Hepatocyte (in vitro differentiated cells): ENCODE measurements at regions not wholly inside any gene's neighbourhood (a gene's known extent, or its start where the extent isn't known, plus 50 kb on each side); places are given as distances from the start of the nearest gene placed in this dataset.

Experiments used
- EZH2phosphoT487 ChIP-seq: fragments of 200-600 bp; sonication (generic); IDR thresholded peaks from one replicate; pipeline ENCODE4 v1.6.1; 2018; ENCODE audit warnings: antibody characterized with exemption, mild to moderate bottlenecking, low read depth, moderate library complexity; ENCODE audit not compliant: unreplicated experiment, severe bottlenecking
- TF ChIP-seq, protein P1 (sequence below): fragments of 200-600 bp; sonication (generic); IDR thresholded peaks from 2 replicates; pipeline ENCODE4 v1.5.1; 2016; ENCODE audit warnings: antibody characterized with exemption, mild to moderate bottlenecking; ENCODE audit not compliant: poor library complexity

DNA sequence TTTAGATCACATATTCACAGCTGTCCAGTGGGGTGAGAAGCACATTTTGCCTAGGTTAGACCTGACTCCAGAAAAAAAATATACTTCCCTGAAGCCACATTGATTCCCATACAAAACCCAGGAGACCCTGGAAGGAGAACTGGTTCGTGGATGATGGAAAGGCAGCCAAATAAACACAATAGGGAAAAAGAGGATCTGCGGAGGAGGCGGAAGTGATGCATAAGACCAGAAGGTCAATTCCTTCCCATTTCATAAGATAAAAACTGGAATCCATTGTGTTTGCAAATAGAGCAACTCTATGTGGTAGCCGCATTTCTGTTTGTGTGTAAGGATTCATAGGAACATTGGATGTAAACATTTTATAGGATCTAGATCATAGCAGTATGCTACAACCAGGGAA lies 781.9 kb upstream of the GRM7 start:
- TF ChIP-seq, protein P1, sequence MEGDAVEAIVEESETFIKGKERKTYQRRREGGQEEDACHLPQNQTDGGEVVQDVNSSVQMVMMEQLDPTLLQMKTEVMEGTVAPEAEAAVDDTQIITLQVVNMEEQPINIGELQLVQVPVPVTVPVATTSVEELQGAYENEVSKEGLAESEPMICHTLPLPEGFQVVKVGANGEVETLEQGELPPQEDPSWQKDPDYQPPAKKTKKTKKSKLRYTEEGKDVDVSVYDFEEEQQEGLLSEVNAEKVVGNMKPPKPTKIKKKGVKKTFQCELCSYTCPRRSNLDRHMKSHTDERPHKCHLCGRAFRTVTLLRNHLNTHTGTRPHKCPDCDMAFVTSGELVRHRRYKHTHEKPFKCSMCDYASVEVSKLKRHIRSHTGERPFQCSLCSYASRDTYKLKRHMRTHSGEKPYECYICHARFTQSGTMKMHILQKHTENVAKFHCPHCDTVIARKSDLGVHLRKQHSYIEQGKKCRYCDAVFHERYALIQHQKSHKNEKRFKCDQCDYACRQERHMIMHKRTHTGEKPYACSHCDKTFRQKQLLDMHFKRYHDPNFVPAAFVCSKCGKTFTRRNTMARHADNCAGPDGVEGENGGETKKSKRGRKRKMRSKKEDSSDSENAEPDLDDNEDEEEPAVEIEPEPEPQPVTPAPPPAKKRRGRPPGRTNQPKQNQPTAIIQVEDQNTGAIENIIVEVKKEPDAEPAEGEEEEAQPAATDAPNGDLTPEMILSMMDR, result no peak
- no peak for TF ChIP-seq EZH2phosphoT487
